Endothelial cell of umbilical vein (primary cell): ENCODE measurements at regions not wholly inside any gene's neighbourhood (a gene's known extent, or its start where the extent isn't known, plus 50 kb on each side); places are given as distances from the start of the nearest gene placed in this dataset.

ENCODE experiments used
- FOS ChIP-seq: IDR thresholded peaks from 2 replicates; pipeline ENCODE4 v1.6.1; 2011; ENCODE audit warnings: mild to moderate bottlenecking, low read length, moderate library complexity, borderline replicate concordance; ENCODE audit not compliant: insufficient read depth
- JUN ChIP-seq: IDR thresholded peaks from 2 replicates; pipeline ENCODE4 v1.6.1; 2011; ENCODE audit warnings: borderline replicate concordance, low read depth; ENCODE audit not compliant: insufficient read length, insufficient read depth
- MAX ChIP-seq: IDR thresholded peaks from 2 replicates; pipeline ENCODE4 v1.6.1; 2011; ENCODE audit not compliant: insufficient read depth, insufficient read length
- POLR2A ChIP-seq: IDR thresholded peaks from 2 replicates; pipeline ENCODE4 v1.6.1; 2012; ENCODE audit warnings: low read depth, mild to moderate bottlenecking, control low read depth, low read length
- POLR2AphosphoS5 ChIP-seq: IDR thresholded peaks from 2 replicates; pipeline ENCODE4 v1.6.1; 2012; ENCODE audit warnings: low read depth, mild to moderate bottlenecking, control low read depth, low read length, moderate library complexity; ENCODE audit not compliant: insufficient read depth
- TF ChIP-seq, protein P1 (sequence below), 2 donors: IDR thresholded peaks; 1 replicate in 1 of 2; 2 replicates in 1 of 2; pipeline ENCODE4 v1.5.1; 2011; ENCODE audit warnings: low read length in 2 of 2, mild to moderate bottlenecking in 2 of 2, moderate library complexity in 2 of 2, control low read depth in 1 of 2, inconsistent platforms in 1 of 2, low read depth in 1 of 2; ENCODE audit not compliant: insufficient read depth in 1 of 2; ENCODE audit errors: extremely low read depth in 1 of 2

- TF ChIP-seq, protein P1, sequence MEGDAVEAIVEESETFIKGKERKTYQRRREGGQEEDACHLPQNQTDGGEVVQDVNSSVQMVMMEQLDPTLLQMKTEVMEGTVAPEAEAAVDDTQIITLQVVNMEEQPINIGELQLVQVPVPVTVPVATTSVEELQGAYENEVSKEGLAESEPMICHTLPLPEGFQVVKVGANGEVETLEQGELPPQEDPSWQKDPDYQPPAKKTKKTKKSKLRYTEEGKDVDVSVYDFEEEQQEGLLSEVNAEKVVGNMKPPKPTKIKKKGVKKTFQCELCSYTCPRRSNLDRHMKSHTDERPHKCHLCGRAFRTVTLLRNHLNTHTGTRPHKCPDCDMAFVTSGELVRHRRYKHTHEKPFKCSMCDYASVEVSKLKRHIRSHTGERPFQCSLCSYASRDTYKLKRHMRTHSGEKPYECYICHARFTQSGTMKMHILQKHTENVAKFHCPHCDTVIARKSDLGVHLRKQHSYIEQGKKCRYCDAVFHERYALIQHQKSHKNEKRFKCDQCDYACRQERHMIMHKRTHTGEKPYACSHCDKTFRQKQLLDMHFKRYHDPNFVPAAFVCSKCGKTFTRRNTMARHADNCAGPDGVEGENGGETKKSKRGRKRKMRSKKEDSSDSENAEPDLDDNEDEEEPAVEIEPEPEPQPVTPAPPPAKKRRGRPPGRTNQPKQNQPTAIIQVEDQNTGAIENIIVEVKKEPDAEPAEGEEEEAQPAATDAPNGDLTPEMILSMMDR (IDR thresholded peaks at IDR 0.05; ENCODE audit: extremely low read depth in 1 of 2, insufficient read depth in 1 of 2, low read depth in 1 of 2, low read length in 2 of 2): no peak
- TF ChIP-seq POLR2AphosphoS5 (no peak), POLR2A (no peak), JUN (no peak), FOS (no peak), MAX (no peak)
Measured at GRCh38 chr1:30314591-30314990, 408.8 kb downstream of the MATN1 start.
